Right lobe of liver (tissue), 6 donors: ENCODE measurements at regions not wholly inside any gene's neighbourhood (a gene's known extent, or its start where the extent isn't known, plus 50 kb on each side); places are given as distances from the start of the nearest gene placed in this dataset.

Source experiments
- ATAC-seq, 4 donors: fragments of 200-7000 bp; cut with Tn5 transposase; one replicate each; pipeline ENCODE4 v1.9.1; 2020; ENCODE audit warnings: mild to moderate bottlenecking in 4 of 4, moderate library complexity in 4 of 4
- DNase-seq, 3 donors: peaks; one replicate each; pipeline ENCODE4 v3.0.0-alpha.2; 2020
- H3K27ac ChIP-seq, 3 donors: fragments of 200-600 bp; one replicate each; pipeline ENCODE4 v1.8.0; 2022
- H3K27me3 ChIP-seq, 2 donors: fragments of 200-600 bp; one replicate each; pipeline ENCODE4 v1.8.0; 2022
- H3K36me3 ChIP-seq, 4 donors: fragments of 200-600 bp; sonication (generic) in 1 of 4; one replicate each; pipeline versions ENCODE4 v1.5.1 to v1.8.0; 2017 to 2022; ENCODE audit warnings: control low read depth in 1 of 4
- H3K4me1 ChIP-seq, 4 donors: fragments of 200-600 bp; sonication (generic) in 1 of 4; one replicate each; pipeline versions ENCODE4 v1.5.1 to v1.8.0; 2017 to 2022; ENCODE audit warnings: control low read depth in 1 of 4
- H3K4me3 ChIP-seq, 3 donors: fragments of 200-600 bp; one replicate each; pipeline ENCODE4 v1.8.0; 2022
- H3K9me3 ChIP-seq, 4 donors: fragments of 200-600 bp; sonication (generic) in 1 of 4; one replicate each; pipeline versions ENCODE4 v1.5.1 to v1.8.0; 2017 to 2022; ENCODE audit warnings: control low read depth in 1 of 4
- CTCF ChIP-seq, 4 donors: fragments of 200-600 bp in 3 of 4; fragments of 450-650 bp in 1 of 4; IDR thresholded peaks; one replicate each; pipeline versions ENCODE4 v1.5.1 to v1.8.0; 2016 to 2022; ENCODE audit warnings: antibody characterized with exemption in 4 of 4, mild to moderate bottlenecking in 2 of 4
- POLR2A ChIP-seq: fragments of 450-650 bp; IDR thresholded peaks from one replicate; pipeline ENCODE4 v1.6.1; 2017; ENCODE audit warnings: antibody characterized with exemption, mild to moderate bottlenecking
- WGBS: methylation state at CpG from one replicate; pipeline ENCODE4 v1.1.6; 2018; ENCODE audit warnings: low coverage, low lambda C conversion rate; ENCODE audit not compliant: insufficient coverage; ENCODE audit errors: missing lambda C conversion rate; 5-methylcytosine and 5-hydroxymethylcytosine counted together
- intact Hi-C, 2 donors: fragments of 100-400 bp; cut with DNase I; formaldehyde crosslinking; loops; one replicate each; pipeline versions ENCODE4 v1.11.2 to v1.14.1; 2022
- donor health status: DM: no; HTN: yes; CAD: no.
- donor health status: DM: no; HTN: no; CAD: no.
- donor health status: DM: no; HTN: no; CAD: no.
- donor health status: DM: no; HTN: yes; CAD: no.
- donor health status: DM: no; HTN: yes; CAD: no.

- DNase-seq: no peak
- no peaks in the 10 kb centered on the region for H3K4me1 ChIP-seq
- no peak overlapping the region for H3K4me3 ChIP-seq
- H3K27ac ChIP-seq: no peak overlapping the region
- H3K36me3 ChIP-seq: no peaks in the 10 kb centered on the region
- no peaks in the 10 kb centered on the region for H3K9me3 ChIP-seq
- ATAC-seq: no peak
- H3K27me3 ChIP-seq: no peaks in the 10 kb centered on the region
- intact Hi-C loops: no loop called here
- no peak for TF ChIP-seq CTCF (IDR thresholded peaks at IDR 0.05)
- TF ChIP-seq POLR2A: no peak
- 95% methylated on average over 2 of the region's 2 CpGs for WGBS
Measured at GRCh38 chr3:110789315-110789714, 282.3 kb upstream of the NECTIN3 start.

GRCh38 chr3:110790631-110791030 lies 281.0 kb upstream of the NECTIN3 start:
- no peaks in the 10 kb centered on the region for H3K4me1 ChIP-seq
- intact Hi-C loops: no loop called here
- no peak overlapping the region for H3K4me3 ChIP-seq
- WGBS: 89% methylated on average over 2 of the region's 2 CpGs
- TF ChIP-seq CTCF (IDR thresholded peaks at IDR 0.05) (no peak), POLR2A (no peak)
- DNase-seq (no peak), ATAC-seq (no peak)
- H3K27me3 ChIP-seq: no peaks in the 10 kb centered on the region
- H3K36me3 ChIP-seq: no peaks in the 10 kb centered on the region
- H3K9me3 ChIP-seq: no peaks in the 10 kb centered on the region
- no peak overlapping the region for H3K27ac ChIP-seq

- ATAC-seq (no peak), DNase-seq (no peak)
- Histone ChIP-seq H3K27ac (no peak overlapping the region), H3K4me1 (no peaks in the 10 kb centered on the region), H3K4me3 (no peak overlapping the region), H3K27me3 (no peaks in the 10 kb centered on the region), H3K36me3 (no peaks in the 10 kb centered on the region), H3K9me3 (no peaks in the 10 kb centered on the region)
- intact Hi-C loops: no loop called here
- 62% methylated on average over 2 of the region's 2 CpGs for WGBS
- TF ChIP-seq POLR2A (no peak), CTCF (IDR thresholded peaks at IDR 0.05) (no peak)
Measured at GRCh38 chr3:110791995-110792686, 279.5 kb upstream of the NECTIN3 start.

GRCh38 chr3:110793611-110794010 lies 278.0 kb upstream of the NECTIN3 start:
- DNase-seq (no peak), ATAC-seq (no peak)
- WGBS: 91% methylated on average over 1 of the region's 1 CpG
- Histone ChIP-seq H3K27ac (no peak overlapping the region), H3K9me3 (no peaks in the 10 kb centered on the region), H3K36me3 (no peaks in the 10 kb centered on the region), H3K4me3 (no peak overlapping the region), H3K27me3 (no peaks in the 10 kb centered on the region), H3K4me1 (no peaks in the 10 kb centered on the region)
- intact Hi-C loops: no loop called here
- TF ChIP-seq CTCF (IDR thresholded peaks at IDR 0.05): no peak
- TF ChIP-seq POLR2A: no peak

GRCh38 chr3:110795163-110795562 lies 276.5 kb upstream of the NECTIN3 start:
- intact Hi-C loops: no loop called here
- no peak overlapping the region for H3K27ac ChIP-seq
- H3K27me3 ChIP-seq: no peaks in the 10 kb centered on the region
- H3K9me3 ChIP-seq: no peaks in the 10 kb centered on the region
- TF ChIP-seq CTCF (IDR thresholded peaks at IDR 0.05) (no peak), POLR2A (no peak)
- H3K4me3 ChIP-seq: no peak overlapping the region
- no peaks in the 10 kb centered on the region for H3K4me1 ChIP-seq
- H3K36me3 ChIP-seq: no peaks in the 10 kb centered on the region
- ATAC-seq: no peak
- 57% methylated on average over 2 of the region's 2 CpGs for WGBS
- no peak for DNase-seq
